Glomerular endothelial cell (primary cell): ENCODE measurements at regions not wholly inside any gene's neighbourhood (a gene's known extent, or its start where the extent isn't known, plus 50 kb on each side); places are given as distances from the start of the nearest gene placed in this dataset.
A peak's percentile ranks its signal among the peaks of the same experiment; 100 is the strongest.

Source experiments
- DNase-seq: peaks from one replicate; pipeline ENCODE4 v3.0.0-alpha.2; 2011; ENCODE audit warnings: low read depth, low spot score; ENCODE audit errors: extremely low read depth

DNA sequence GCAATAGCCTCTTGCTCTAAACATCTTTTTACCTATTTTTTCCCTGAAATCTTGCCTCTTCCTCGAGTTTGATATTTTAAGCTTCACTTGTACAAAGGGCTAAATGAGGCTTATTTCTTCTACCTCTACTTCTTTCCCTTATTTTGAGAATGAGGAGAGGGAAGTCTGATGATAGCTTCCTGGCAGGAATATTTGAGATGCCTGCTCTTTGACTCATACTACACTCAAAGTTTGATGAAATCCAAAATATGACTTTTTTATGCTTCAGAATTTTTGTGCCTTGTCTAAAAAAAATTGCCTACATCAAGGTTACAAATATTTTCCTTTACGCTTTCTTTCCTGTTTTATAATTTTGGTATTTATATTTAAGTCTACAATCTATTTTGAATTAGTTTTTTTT, 624.4 kb upstream of the PLXNA2 start:
- DNase-seq, result peak; percentile 7

DNA sequence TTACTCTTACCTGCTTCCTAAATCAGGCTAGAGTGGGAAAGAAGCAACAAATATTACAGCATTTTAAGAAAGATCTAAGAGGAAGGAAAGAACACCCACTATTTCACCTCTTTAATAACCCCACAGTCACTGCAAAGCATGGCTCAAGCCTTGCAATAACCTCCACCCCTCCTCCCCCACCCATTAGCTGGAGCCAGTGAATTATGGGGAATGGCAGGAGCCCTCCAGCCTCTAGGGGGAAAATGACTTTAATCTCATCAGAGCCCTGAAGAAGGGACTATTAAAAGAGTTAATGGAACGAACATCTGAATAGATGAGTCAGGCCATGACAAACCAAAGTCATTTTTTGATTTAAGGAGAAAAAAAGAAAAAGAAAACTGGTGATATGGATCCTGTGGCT, 630.7 kb upstream of the PLXNA2 start:
- no peak for DNase-seq

DNA sequence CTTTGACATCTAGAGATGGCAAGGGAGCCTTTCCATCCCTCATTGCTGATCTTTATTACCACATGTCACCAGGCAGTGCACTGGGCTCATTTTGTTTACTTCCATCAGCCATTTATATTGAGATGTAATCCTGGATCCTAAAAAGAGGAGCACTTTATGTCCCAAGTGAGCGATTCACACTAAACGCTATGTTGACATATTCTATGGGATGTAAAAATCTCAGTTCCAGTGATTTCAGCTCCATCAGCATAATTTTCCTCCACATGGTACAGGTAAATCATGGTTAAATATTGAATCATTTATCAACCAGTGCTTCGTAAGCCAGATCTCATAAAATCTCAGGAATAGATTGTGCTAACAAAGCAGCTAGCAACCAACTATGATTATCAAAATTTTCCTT, 634.8 kb upstream of the PLXNA2 start:
- no peak for DNase-seq

DNA sequence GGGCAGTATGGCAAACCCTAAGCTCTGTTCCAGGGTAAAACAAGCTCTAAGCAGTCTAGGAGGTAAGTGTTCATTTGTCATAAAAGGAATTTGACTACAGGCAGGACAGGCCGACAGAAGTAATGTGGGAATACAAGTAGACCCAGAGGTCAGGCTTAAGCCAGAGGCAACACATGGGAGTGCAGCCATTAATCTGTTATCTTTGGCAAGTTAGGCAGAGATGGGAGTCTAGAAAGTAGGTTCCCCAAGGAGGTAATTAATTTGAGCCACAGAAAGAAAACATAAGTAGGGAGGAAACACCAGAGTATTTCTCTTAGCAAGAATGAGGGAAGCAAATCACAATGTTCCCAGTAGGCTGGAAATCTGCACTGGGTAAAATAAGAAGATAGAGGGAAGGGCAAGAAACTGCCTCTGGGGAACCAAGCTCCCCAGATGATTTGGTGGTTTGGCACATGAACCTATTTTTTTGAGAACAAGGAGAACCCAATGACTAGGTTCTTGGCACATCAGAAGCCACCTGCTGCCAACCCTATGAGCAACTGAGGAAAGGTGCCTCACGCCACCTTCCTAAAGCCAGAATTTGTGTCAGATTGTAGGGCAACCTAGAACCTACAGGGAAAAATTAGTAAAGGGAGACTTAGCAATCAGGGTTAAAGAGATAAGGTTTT, 636.4 kb upstream of the PLXNA2 start:
- DNase-seq, result no peak

DNA sequence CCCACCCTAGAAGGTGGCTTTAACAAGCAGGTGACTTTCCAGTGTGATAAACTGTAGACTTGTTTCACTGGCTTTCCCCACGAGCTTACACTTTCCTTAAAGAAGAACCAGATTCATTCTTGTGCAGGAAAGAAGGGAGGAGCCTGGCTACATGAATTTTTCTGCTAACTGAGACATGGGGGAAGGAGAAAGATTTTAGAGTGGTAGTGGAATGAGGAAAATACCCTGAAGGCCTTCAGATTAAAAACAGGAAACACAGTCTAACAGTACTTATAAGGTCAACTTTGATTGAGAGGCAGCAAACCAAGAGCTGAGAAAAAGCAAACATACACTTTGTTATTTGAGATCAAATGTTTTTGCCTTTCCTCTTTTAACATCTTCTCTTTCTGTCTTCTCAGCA, 640.9 kb upstream of the PLXNA2 start:
- peak; percentile 10 for DNase-seq

DNA sequence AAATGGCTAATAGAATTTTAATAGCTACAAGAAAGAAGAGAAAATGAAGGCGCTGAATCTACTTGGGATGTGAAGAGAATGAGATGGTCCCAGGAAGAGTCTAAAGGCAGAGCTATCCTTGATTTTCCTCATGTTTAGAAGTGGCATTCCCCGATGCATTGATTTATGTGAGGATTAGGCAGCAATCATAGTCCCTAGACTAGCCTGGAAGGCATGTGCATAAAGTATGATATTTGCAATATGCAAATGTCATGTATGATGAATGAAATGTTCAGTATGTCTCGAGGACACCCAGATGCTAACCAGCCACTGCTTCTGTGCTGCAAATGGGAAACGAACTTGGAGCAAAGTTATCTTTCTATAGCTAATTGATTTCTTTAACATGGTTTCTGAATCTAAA, 641.5 kb upstream of the PLXNA2 start:
- DNase-seq, result no peak

DNA sequence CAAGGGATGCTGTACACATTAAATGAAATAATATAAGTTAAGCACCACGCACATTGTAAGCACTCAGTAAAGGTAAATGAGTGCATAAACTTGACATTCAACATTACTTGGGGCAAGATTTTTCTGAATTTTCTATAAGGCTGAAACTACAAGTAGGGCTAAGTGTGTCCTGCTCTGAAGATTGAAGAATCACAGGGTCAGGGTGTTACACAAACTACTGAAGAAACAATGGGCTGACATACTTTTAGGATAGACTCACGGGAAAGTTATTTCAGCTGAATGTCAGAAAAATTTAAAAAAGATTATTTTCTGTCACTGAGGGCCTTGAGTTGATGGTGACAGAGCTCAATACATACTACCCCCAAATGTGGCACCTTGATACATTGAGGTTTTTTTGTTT, 644.2 kb upstream of the PLXNA2 start:
- DNase-seq, result no peak

DNA sequence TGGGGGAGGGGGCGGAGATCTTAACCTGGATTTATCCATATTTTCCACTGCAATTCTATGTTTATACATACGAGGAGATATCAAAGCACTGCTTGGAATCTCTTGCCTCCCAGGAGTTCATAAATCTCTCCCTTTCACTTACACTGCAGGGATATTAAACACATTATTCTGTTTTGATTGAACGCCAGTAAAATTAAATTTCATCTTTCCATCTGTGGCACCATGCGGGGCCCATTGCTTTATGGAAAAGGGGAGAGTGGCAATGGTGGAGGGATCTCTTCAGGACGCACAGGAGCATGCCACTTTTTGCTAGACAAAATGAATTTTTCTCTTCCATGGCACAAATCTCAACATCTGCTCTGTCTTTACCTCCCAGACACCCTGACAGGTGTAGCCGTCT, 648.0 kb upstream of the PLXNA2 start:
- no peak for DNase-seq

DNA sequence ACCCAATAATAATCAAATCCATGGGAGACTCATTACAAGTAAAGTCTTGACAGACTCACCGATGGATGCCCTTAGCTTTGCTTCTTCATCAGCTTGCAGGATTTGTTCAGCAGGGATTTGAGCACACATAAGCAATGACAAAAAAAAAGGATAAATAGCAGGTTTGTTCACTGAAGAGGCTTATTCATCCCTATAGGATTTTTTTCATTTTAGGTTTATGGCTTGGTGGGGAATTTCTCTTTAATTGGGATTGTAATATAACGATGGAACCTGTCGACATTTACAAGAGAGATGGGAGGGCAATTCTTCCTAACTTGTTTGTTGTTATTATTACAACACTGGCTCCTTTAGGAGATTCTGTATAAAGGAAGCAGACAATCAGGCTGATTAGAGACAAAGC, 649.1 kb upstream of the PLXNA2 start:
- no peak for DNase-seq

DNA sequence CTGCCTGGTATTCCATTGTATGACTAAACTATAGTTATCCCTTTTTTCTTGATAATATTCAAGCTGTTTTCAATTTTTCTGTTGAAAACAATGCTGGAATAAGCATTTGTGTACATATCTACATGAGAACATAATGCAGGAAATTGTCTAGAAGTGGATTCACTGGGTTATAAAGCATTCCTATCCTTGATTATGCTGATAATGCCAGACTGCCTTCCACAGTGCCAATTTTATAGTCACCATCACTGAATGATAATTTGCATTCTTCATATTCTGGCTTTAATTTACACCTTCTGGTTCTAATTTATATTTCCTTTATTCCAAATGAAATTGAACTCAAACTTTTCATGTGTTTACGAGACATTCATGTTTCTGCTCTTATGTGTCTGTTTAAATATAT, 651.0 kb upstream of the PLXNA2 start:
- DNase-seq, result no peak

DNA sequence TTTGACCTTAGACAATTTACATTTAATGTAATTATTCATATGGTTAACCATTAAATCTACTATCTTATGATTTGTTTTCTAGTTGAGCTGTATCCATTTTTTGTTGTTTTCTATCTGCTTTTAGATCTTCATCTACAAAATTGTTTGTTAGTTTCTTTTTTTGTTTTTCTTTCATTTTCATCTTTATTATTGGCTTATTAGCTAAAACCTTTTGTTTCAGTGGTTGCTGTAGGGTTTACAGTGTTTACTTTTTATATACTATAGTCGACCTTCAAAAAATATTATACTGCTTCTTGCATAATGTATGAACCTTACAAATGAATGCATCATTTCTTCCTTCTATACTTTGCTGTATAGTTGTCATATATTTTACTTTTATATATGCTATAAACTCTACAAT, 651.6 kb upstream of the PLXNA2 start:
- no peak for DNase-seq

DNA sequence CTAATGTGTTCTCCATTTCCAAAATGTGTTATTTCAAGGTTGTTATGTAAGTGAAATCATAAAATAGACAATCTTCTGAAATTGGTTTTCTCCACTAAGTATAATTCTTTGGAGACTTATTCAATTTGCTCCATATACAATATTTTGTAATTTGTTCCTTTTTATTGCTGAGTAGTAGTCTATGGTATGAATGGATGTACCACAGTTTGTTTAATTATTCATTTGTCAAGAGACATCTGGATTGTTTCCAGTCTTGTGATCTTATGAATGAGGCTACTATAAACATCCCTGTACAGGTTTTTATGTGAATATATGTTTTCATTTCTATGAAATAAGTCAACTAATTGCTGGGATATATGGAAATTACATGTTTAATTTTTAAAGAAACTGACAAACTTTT, 652.6 kb upstream of the PLXNA2 start:
- DNase-seq, result no peak

DNA sequence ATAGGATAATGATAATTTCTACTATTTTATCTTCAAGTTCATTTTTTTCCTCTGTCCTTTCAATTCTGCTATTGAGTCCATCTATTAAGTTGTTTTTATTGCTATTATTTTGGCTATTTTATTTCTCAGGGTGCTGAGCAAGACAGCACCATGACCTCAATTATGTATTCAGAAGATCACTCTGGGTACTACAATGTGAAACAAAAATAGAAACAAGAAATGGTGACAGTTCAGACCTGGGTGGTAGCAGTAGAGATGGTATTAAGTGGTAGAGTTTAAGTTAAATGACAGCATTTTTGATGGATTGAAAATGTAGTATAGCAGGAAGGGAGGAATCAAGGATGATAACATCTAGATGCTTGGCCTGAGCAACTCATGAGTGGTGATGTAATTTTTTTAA, 655.3 kb upstream of the PLXNA2 start:
- DNase-seq, result no peak

DNA sequence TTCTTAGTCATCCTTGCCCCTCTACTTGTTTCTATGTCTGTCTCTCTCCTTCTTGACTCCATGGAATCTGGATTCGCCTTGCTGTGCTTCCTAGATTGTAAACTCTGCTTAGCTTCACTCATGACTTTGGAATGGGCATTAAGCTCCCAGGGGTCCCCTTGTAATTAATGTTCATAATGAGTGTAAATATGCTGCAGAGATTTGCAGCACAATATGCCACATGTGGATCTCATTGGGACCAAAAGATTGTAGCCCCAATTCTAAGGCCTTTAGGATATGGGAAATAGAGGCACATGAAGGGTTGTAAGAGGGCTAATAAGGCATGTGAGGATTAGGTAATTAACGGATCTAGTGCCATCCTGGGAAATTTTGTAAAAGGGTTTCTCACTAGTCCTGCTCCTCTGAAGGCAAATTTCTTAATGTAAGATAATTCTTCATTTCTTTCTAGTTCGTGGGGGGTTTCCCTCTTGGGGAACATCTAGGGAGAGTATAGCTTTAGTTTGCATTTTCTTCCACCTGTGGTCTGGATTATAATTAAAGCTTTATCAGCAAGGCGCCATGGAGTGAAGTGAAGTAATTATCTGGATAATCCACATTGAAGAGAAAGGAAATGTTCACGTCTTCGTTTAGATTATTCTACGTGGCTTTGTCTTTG, 659.2 kb upstream of the PLXNA2 start:
- no peak for DNase-seq

DNA sequence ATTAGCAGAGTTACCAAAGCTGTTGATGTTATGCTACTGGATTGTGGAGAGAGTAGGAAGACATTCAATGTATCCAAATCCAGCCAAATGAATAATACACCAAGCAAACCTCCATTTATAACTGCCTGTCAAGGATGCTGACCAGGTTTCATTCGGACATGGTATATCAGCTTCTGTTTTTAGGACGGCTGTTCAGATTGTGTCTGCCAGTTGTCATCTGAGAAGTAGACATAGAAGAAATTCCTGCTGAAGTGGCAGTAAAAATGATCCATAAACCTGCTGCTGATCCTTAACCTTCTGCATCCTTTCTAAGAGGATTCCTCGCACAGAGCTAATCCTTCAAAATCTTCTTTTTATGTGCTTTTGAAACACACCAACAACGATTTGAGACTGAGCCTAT, 663.6 kb upstream of the PLXNA2 start:
- no peak for DNase-seq

DNA sequence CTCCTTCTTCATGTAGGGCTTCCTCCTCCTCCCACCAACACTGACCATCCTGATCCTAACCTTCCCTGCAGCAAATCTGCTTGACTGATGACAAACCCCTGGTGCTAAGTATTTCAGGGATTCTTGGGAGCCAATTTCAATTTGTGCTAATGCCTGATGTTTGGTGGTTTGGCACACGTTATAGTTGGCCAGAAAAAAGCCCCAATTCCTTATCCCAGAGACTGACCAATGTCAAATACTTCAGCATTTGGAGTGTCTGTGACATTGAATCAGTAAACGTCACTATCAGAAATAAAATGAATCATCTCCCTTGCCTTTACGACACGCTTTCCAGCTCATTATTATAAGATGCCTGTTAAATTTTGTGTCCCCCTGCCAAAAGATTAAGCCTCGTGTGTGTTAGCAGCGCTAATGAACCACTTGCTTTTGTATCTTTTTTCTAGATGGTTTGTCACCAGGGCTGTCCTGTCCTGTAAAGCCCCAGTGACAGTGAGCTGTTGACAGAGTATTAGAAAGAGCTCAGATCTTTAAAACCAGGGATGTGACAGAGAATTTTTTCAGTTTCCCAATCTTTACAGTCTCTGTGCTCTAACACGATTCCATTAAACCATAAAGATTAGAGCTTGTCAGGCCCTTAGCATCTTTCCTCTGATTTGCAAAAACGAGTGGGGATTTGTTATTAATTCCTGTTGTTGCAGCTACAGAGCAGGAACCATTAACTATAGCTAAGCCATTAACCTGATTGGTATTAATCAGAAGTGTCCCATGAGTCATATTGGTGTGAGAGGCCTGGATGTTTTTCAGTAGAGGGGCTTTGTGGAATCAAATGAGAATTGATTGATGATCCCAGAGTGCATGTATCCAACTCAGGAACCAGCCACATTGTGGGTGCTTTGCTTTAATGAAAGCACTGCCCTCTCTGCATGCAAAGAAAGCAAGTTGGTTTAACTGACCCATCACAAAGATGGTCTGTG, 665.1 kb upstream of the PLXNA2 start:
- DNase-seq, result no peak

DNA sequence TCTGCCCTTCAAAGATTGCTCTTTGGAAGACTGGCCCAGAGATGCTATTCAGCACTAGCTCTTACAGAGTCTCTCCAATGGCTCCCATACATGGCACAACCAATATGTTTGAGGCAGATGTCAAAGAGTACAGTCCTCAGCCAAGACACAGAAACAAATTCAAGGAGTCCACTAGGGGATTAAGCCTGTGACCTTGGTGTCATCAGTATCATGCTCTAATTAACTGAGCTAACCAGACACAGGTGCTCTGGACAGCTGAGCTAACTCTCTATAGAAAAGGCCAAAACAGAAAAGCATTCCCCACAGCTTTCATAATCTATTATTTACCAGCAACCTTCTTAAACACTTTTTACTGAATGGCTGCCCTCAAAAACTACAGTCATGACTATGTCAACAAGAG, 666.0 kb upstream of the PLXNA2 start:
- DNase-seq, result no peak

DNA sequence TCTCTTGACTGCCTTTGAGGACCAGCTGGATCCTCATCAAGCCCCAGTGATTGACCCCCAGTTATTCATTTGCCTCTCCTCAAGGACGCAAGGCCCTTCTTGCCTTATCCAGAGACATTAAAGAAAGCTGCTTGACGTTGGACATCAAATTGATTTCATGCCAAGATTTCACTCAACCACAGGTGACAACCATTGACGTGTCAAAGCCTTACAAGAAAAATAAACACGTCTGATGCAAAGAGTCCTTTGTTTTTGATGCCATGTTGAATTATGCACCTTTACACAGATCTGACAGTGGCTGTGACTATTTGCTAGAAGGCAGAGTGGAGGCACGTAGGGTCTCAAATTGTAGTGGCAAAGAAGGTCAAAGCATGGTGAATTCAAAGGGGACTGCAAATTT, 666.2 kb upstream of the CAMK1G start:
- DNase-seq, result no peak

DNA sequence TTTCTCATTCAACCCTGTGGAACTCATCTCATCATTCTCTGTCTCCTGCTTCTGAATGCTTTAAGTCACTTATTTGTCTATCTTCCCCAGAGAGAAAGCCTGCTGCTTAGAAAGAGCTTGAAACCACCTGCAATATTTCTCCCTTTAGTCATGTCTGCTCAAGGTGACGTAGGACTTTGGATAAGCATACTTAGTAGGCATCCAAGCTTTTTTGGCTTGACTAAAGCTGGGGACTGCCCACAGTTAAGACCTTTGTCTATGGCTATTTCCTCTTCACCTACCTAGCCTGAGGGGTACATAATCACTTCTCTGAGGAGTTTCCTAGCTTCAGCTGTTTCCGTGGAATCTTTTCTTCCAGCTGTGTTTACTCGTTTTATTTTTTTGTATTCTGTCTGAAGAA, 665.8 kb upstream of the CAMK1G start:
- no peak for DNase-seq

DNA sequence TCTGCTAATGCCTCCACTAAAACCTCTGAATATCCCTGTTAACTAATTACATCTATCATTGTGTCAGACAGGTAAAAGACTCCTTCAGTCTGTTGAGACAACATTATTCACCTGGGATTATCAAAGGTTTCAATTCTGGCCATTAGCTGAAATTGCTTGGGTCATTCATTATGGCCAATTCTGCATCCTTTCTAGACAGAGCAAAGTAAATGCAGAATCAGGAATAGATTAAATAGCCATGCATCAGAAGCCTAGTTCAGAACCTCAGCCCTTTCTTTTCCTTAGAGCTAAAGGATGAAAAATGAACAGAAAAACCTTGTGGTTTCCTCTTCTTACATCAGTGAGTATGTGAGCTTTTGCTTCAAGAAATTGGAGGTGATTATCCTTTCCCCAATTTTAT, 665.4 kb upstream of the CAMK1G start:
- DNase-seq, result no peak

DNA sequence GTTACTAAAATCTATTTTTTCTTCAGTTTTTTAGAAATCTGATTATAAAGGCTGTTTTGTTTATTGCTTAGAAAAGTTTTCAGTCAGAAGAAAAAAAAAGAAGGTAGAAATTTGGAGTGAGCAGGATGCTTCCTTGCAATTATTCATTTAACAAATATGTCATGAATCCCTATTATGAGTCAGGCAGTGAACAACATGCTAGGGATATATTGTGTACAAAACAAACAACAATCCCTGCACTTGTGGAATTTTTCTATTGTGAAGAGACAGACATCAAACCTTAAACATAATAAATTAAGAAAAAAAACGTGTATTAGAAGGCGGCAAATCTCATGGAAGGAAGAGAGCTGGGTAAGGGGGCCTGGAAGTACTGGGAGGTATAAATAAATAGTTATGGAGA, 664.1 kb upstream of the CAMK1G start:
- no peak for DNase-seq

DNA sequence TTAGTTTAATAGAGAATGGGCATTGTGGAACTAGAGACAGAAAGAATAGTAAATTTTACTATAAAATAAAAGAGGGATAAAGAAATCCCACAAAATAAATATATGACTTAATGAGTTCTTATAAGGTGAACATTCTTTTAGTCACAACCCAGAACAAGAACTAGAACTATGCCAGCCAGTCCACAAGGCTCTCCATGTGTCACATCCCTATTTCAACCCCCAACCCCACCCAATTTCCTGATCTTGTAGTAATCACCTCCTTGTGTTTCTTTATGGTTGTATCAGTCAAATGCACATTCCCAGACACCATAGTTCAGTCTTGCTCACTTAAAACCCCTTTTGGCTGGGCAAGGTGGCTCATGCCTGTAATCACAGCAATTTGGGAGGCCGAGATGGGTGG, 662.3 kb upstream of the CAMK1G start:
- DNase-seq, result no peak
